Body of pancreas (tissue), 4 donors: ENCODE measurements at regions not wholly inside any gene's neighbourhood (a gene's known extent, or its start where the extent isn't known, plus 50 kb on each side); places are given as distances from the start of the nearest gene placed in this dataset.

Source experiments
- ATAC-seq: fragments of 150-250 bp; one replicate; pipeline ENCODE4 v1.9.1; 2016
- DNase-seq, 4 donors: peaks; one replicate each; pipeline ENCODE4 v3.0.0-alpha.2; 2019
- H3K27ac ChIP-seq, 4 donors: fragments of 200-600 bp; sonication (generic); 1 replicate in 3 of 4; 2 replicates in 1 of 4; pipeline versions ENCODE4 v1.5.1 to v1.6.1; 2016 to 2019; ENCODE audit warnings: mild to moderate bottlenecking in 1 of 4, mixed read lengths in 1 of 4, moderate library complexity in 1 of 4
- H3K27me3 ChIP-seq, 2 donors: fragments of 200-600 bp; sonication (generic); one replicate each; pipeline ENCODE4 v1.6.0; 2016; ENCODE audit warnings: mild to moderate bottlenecking in 1 of 2
- H3K36me3 ChIP-seq, 2 donors: fragments of 200-600 bp; sonication (generic); replicated peaks in 1 of 2; 2 replicates each; pipeline ENCODE4 v1.5.1; 2016; ENCODE audit warnings: low read depth in 2 of 2; ENCODE audit not compliant: insufficient read depth in 1 of 2
- H3K4me1 ChIP-seq: fragments of 200-600 bp; sonication (generic); one replicate; pipeline ENCODE4 v1.6.0; 2016
- H3K4me3 ChIP-seq, 2 donors: fragments of 200-600 bp; sonication (generic); 1 replicate in 1 of 2; 2 replicates in 1 of 2; pipeline ENCODE4 v1.5.1; 2016 to 2019
- H3K9me3 ChIP-seq, 3 donors: fragments of 200-600 bp; sonication (generic); 1 replicate in 2 of 3; 2 replicates in 1 of 3; pipeline ENCODE4 v1.5.1; 2016
- CTCF ChIP-seq, 7 experiments: fragments of 450-650 bp in 4 of 7; fragments of 200-600 bp in 3 of 7; sonication (generic) in 3 of 7; IDR thresholded peaks; one replicate each; pipeline ENCODE4 v1.5.1; 2016 to 2019; ENCODE audit warnings: antibody characterized with exemption in 7 of 7
- POLR2A ChIP-seq, 3 donors: fragments of 450-650 bp; IDR thresholded peaks; one replicate each; pipeline ENCODE4 v1.6.1; 2016; ENCODE audit warnings: antibody characterized with exemption in 3 of 3, mild to moderate bottlenecking in 2 of 3
- WGBS, 2 donors: methylation state at CpG; one replicate each; pipeline ENCODE4 v1.1.5; 2017; 5-methylcytosine and 5-hydroxymethylcytosine counted together
- intact Hi-C: fragments of 100-400 bp; cut with DNase I; formaldehyde crosslinking; loops from one replicate; pipeline ENCODE4 v1.15.1; 2023

GRCh38 chr12:126095748-126096510 lies 1030.7 kb downstream of the AACS start:
- no peak for DNase-seq
- TF ChIP-seq POLR2A (IDR thresholded peaks at IDR 0.05) = no peak
- TF ChIP-seq CTCF (IDR thresholded peaks at IDR 0.05) = no peak
- Histone ChIP-seq H3K9me3 (no peaks in the 10 kb centered on the region), H3K27me3 (no peaks in the 10 kb centered on the region), H3K36me3 (no peaks in the 10 kb centered on the region), H3K4me3 (no peak overlapping the region), H3K27ac (no peak overlapping the region), H3K4me1 (no peaks in the 10 kb centered on the region)
- ATAC-seq = no peak
- 57 to 82% methylated on average over 3 of the region's 3 CpGs for WGBS, 2 donors
- intact Hi-C loops = no loop called here

GRCh38 chr12:126106706-126107105 lies 1041.5 kb downstream of the AACS start:
- no peak overlapping the region for H3K27ac ChIP-seq
- DNase-seq (no peak), ATAC-seq (no peak)
- H3K4me3 ChIP-seq = no peak overlapping the region
- WGBS, 2 donors = 72 to 78% methylated on average over 3 to 4 of the region's 4 CpGs
- no peaks in the 10 kb centered on the region for H3K4me1 ChIP-seq
- TF ChIP-seq POLR2A (IDR thresholded peaks at IDR 0.05) = no peak
- no peak for TF ChIP-seq CTCF (IDR thresholded peaks at IDR 0.05)
- intact Hi-C loops = no loop called here
- H3K36me3 ChIP-seq = no peaks in the 10 kb centered on the region
- no peaks in the 10 kb centered on the region for H3K9me3 ChIP-seq
- no peaks in the 10 kb centered on the region for H3K27me3 ChIP-seq

GRCh38 chr12:126107659-126108058 lies 1042.4 kb downstream of the AACS start:
- Histone ChIP-seq H3K27ac (no peak overlapping the region), H3K9me3 (no peaks in the 10 kb centered on the region), H3K4me1 (no peaks in the 10 kb centered on the region), H3K36me3 (no peaks in the 10 kb centered on the region), H3K4me3 (no peak overlapping the region), H3K27me3 (no peaks in the 10 kb centered on the region)
- WGBS, 2 donors = 40 to 57% methylated on average over 13 of the region's 13 CpGs
- no peak for TF ChIP-seq POLR2A (IDR thresholded peaks at IDR 0.05)
- TF ChIP-seq CTCF (IDR thresholded peaks at IDR 0.05) = no peak
- no peak for DNase-seq
- no peak for ATAC-seq
- intact Hi-C loops = no loop called here

GRCh38 chr12:126108247-126108646 lies 1043.0 kb downstream of the AACS start:
- Histone ChIP-seq H3K36me3 (no peaks in the 10 kb centered on the region), H3K4me1 (no peaks in the 10 kb centered on the region), H3K9me3 (no peaks in the 10 kb centered on the region), H3K27me3 (no peaks in the 10 kb centered on the region), H3K27ac (no peak overlapping the region), H3K4me3 (no peak overlapping the region)
- no peak for DNase-seq
- no peak for ATAC-seq
- 23 to 27% methylated on average over 3 of the region's 3 CpGs for WGBS, 2 donors
- intact Hi-C loops = no loop called here
- TF ChIP-seq CTCF (IDR thresholded peaks at IDR 0.05) (no peak), POLR2A (IDR thresholded peaks at IDR 0.05) (no peak)

- 86 to 94% methylated on average over 1 of the region's 1 CpG for WGBS, 2 donors
- intact Hi-C loops = no loop called here
- no peaks in the 10 kb centered on the region for H3K27me3 ChIP-seq
Measured at GRCh38 chr12:126112141-126112540, 1046.9 kb downstream of the AACS start.

More at GRCh38 chr12:126112141-126112540, 1046.9 kb downstream of the AACS start:
- Histone ChIP-seq H3K36me3 (no peaks in the 10 kb centered on the region), H3K4me1 (peaks cover 6% of the 10 kb centered on the region), H3K9me3 (no peaks in the 10 kb centered on the region), H3K4me3 (no peak overlapping the region), H3K27ac (no peak overlapping the region)
- no peak for TF ChIP-seq POLR2A (IDR thresholded peaks at IDR 0.05)
- TF ChIP-seq CTCF (IDR thresholded peaks at IDR 0.05) = no peak
- ATAC-seq (no peak), DNase-seq (no peak)
